ENCODE measurements at regions not wholly inside any gene's neighbourhood (a gene's known extent, or its start where the extent isn't known, plus 50 kb on each side); places are given as distances from the start of the nearest gene placed in this dataset.

- no peak for DNase-seq
Measured at GRCh38 chr2:143906850-143907249, 613.1 kb downstream of the ZEB2 start.

GRCh38 chr2:143905587-143905986 is 614.3 kb downstream of the ZEB2 start:
- DNase-seq, result no peak

GRCh38 chr2:143903172-143903856 is 616.6 kb downstream of the ZEB2 start:
- peak in 1 of 2 experiments; percentile 5 for DNase-seq

- no peak for DNase-seq
Measured at GRCh38 chr2:143901185-143901842, 618.6 kb downstream of the ZEB2 start.

- no peak for DNase-seq
Measured at GRCh38 chr2:143899987-143900386, 619.9 kb downstream of the ZEB2 start.

GRCh38 chr2:143893371-143893770 is 626.5 kb downstream of the ZEB2 start:
- no peak for DNase-seq

- no peak for DNase-seq
Measured at GRCh38 chr2:143891879-143892308, 628.0 kb downstream of the ZEB2 start.

- no peak for DNase-seq
Measured at GRCh38 chr2:143890798-143891197, 629.1 kb downstream of the ZEB2 start.

- no peak for DNase-seq
Measured at GRCh38 chr2:143889216-143889615, 630.7 kb downstream of the ZEB2 start.

- no peak for DNase-seq
Measured at GRCh38 chr2:143885461-143885860, 634.5 kb downstream of the ZEB2 start.

- no peak for DNase-seq
Measured at GRCh38 chr2:143881246-143881645, 638.7 kb downstream of the ZEB2 start.

GRCh38 chr2:143877876-143878530 is 641.9 kb downstream of the ZEB2 start:
- DNase-seq, result no peak

- no peak for DNase-seq
Measured at GRCh38 chr2:143877056-143877455, 642.9 kb downstream of the ZEB2 start.

- DNase-seq, result no peak
Measured at GRCh38 chr2:143875295-143876233, 644.4 kb downstream of the ZEB2 start.

GRCh38 chr2:143873886-143874285 is 646.0 kb downstream of the ZEB2 start:
- DNase-seq, result no peak

- no peak for DNase-seq
Measured at GRCh38 chr2:143870696-143871095, 649.2 kb downstream of the ZEB2 start.

GRCh38 chr2:143856978-143857377 is 662.9 kb downstream of the ZEB2 start:
- no peak for DNase-seq

GRCh38 chr2:143852759-143853158 is 667.2 kb downstream of the ZEB2 start:
- DNase-seq, result no peak

GRCh38 chr2:143850084-143850483 is 669.8 kb downstream of the ZEB2 start:
- DNase-seq, result no peak

GRCh38 chr2:143847257-143847656 is 672.7 kb downstream of the ZEB2 start:
- no peak for DNase-seq

- DNase-seq, result no peak
Measured at GRCh38 chr2:143844986-143845385, 674.9 kb downstream of the ZEB2 start.

GRCh38 chr2:143843686-143844085 is 676.2 kb downstream of the ZEB2 start:
- no peak for DNase-seq

GRCh38 chr2:143842836-143843235 is 677.1 kb downstream of the ZEB2 start:
- DNase-seq, result no peak

All from SHP77 (cell line).